K562 (cell line): ENCODE measurements at regions not wholly inside any gene's neighbourhood (a gene's known extent, or its start where the extent isn't known, plus 50 kb on each side); places are given as distances from the start of the nearest gene placed in this dataset.

Experiments
- DACH1 ChIP-seq: fragments of 450-650 bp; IDR thresholded peaks from 2 replicates; pipeline ENCODE4 v1.6.1; 2018; ENCODE audit not compliant: partially characterized antibody
- E2F1 ChIP-seq: sonication (generic); formaldehyde crosslinking; IDR thresholded peaks from 2 replicates; pipeline ENCODE4 v1.8.1; 2023; ENCODE audit warnings: mild to moderate bottlenecking, missing genetic modification reagents, moderate library complexity
- GMEB1 ChIP-seq: fragments of 250-450 bp; sonication (Bioruptor Pico); IDR thresholded peaks from 2 replicates; pipeline ENCODE4 v1.4.0; 2020; ENCODE audit warnings: mild to moderate bottlenecking
- MAFG ChIP-seq: fragments of 450-650 bp; conservative IDR thresholded peaks from 2 replicates; pipeline ENCODE4 v1.6.1; 2016; ENCODE audit warnings: missing genetic modification characterization, missing compliant biosample characterization
- SNRNP70 ChIP-seq: fragments of 200-400 bp; formaldehyde crosslinking; optimal IDR thresholded peaks from 2 replicates; pipeline ENCODE3; 2017; ENCODE audit warnings: low read depth, low read length
- SRF ChIP-seq, 2 experiments: fragments of 250-450, 450-650 bp in 1 of 2; sonication (Bioruptor Pico) in 1 of 2; sonication (generic) in 1 of 2; formaldehyde crosslinking; IDR thresholded peaks; 2 replicates each; pipeline versions ENCODE4 v1.5.0 to v1.5.1; 2020 to 2022; ENCODE audit warnings: mild to moderate bottlenecking in 1 of 2, missing genetic modification reagents in 1 of 2
- TRIM25 ChIP-seq: fragments of 450-650 bp; IDR thresholded peaks from 2 replicates; pipeline ENCODE4 v1.7.0; 2016; ENCODE audit warnings: borderline replicate concordance
- VEZF1 ChIP-seq: fragments of 200-800 bp; sonication (Bioruptor generic); IDR thresholded peaks from 2 replicates; pipeline ENCODE4 v1.6.1; 2017; ENCODE audit warnings: missing genetic modification characterization, missing compliant biosample characterization
- ZNF232 ChIP-seq: sonication (generic); formaldehyde crosslinking; IDR thresholded peaks from 2 replicates; pipeline ENCODE4 v1.8.0; 2022; ENCODE audit warnings: mild to moderate bottlenecking, missing genetic modification reagents
- ZNF324 ChIP-seq: fragments of 250-450 bp; sonication (Bioruptor Pico); IDR thresholded peaks from 2 replicates; pipeline ENCODE4 v1.4.0; 2020; ENCODE audit warnings: mild to moderate bottlenecking
- ZNF583 ChIP-seq: fragments of 250-450 bp; sonication (Bioruptor Pico); IDR thresholded peaks from 2 replicates; pipeline ENCODE4 v1.4.0; 2020

GRCh38 chr4:177530561-177530960 lies 88.3 kb upstream of the AGA start (continued):
- TF ChIP-seq GMEB1, result no peak
- no peak for TF ChIP-seq VEZF1
- no peak for TF ChIP-seq SNRNP70
- no peak for TF ChIP-seq DACH1
- TF ChIP-seq E2F1 (CRISPR knock-in tag), result no peak
- no peak for TF ChIP-seq ZNF324 (CRISPR knock-in tag)
- TF ChIP-seq ZNF232, result no peak
- TF ChIP-seq SRF (CRISPR knock-in tag; IDR thresholded peaks at IDR 0.05), result no peak
- no peak for TF ChIP-seq TRIM25
- TF ChIP-seq ZNF583 (CRISPR knock-in tag), result no peak
- TF ChIP-seq MAFG (tag), result no peak
